ENCODE measurements at regions not wholly inside any gene's neighbourhood (a gene's known extent, or its start where the extent isn't known, plus 50 kb on each side); places are given as distances from the start of the nearest gene placed in this dataset.

DNA sequence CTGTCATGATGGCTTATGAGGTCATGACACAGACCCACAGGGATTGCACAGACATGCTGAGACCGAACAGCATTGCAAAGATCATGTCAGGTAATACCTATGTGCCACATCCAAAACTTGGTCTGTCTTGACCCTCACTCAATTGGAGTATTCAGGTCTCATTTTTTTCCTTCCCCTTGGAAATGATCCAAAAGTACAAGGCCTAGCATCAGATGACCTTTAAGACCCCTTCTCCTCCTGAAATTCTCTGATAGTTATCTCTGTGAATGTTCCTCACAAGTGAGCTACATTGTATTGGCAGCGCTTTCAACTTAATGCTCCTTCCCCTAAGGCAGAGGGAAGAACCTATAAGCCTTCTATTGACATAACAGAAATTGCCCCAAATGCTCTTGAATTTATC, 507.4 kb upstream of the JARID2 start:
- no peak for TF ChIP-seq GATA3 (IDR thresholded peaks at IDR 0.05; ENCODE audit: low read depth, low read length)
- no peak for TF ChIP-seq GATA2 (IDR thresholded peaks at IDR 0.05; ENCODE audit: low read depth, low read length)
